SK-N-MC (cell line): ENCODE measurements at regions not wholly inside any gene's neighbourhood (a gene's known extent, or its start where the extent isn't known, plus 50 kb on each side); places are given as distances from the start of the nearest gene placed in this dataset.

Source experiments
- EZH2 ChIP-seq: fragments of 200-600 bp; sonication (generic); IDR thresholded peaks from one replicate; pipeline ENCODE4 v1.6.1; 2017; ENCODE audit warnings: antibody characterized with exemption
- FOXP2 ChIP-seq: optimal IDR thresholded peaks from 2 replicates; pipeline ENCODE3; 2011; ENCODE audit warnings: mild to moderate bottlenecking, moderate library complexity; ENCODE audit not compliant: insufficient read depth; ENCODE audit errors: extremely low read length, control extremely low read depth
- POLR2AphosphoS5 ChIP-seq: IDR thresholded peaks from 2 replicates; pipeline ENCODE4 v1.6.1; 2012; ENCODE audit warnings: mild to moderate bottlenecking, low read depth, low read length, borderline replicate concordance

- no peak for TF ChIP-seq POLR2AphosphoS5
- no peak for TF ChIP-seq EZH2
- no peak for TF ChIP-seq FOXP2
These were observed 121.3 kb upstream of the PTPRK start for GRCh38 chr6:128641703-128642102.
